Lower lobe of right lung (tissue), 2 donors: ENCODE measurements at regions not wholly inside any gene's neighbourhood (a gene's known extent, or its start where the extent isn't known, plus 50 kb on each side); places are given as distances from the start of the nearest gene placed in this dataset.

ENCODE experiments used
- ATAC-seq, 2 donors: fragments of 200-7000 bp; cut with Tn5 transposase; one replicate each; pipeline ENCODE4 v1.9.1; 2020 to 2022; ENCODE audit warnings: mild to moderate bottlenecking in 2 of 2, moderate library complexity in 2 of 2
- DNase-seq: peaks from one replicate; pipeline ENCODE4 v3.0.0-alpha.2; 2020
- H3K27ac ChIP-seq: fragments of 200-600 bp; one replicate; pipeline ENCODE4 v1.8.0; 2022
- H3K27me3 ChIP-seq: fragments of 200-600 bp; one replicate; pipeline ENCODE4 v1.8.0; 2022; ENCODE audit warnings: low read depth
- H3K36me3 ChIP-seq: fragments of 200-600 bp; one replicate; pipeline ENCODE4 v1.8.0; 2022; ENCODE audit warnings: mild to moderate bottlenecking
- H3K4me1 ChIP-seq: fragments of 200-600 bp; one replicate; pipeline ENCODE4 v1.8.0; 2022
- H3K4me3 ChIP-seq: fragments of 200-600 bp; one replicate; pipeline ENCODE4 v1.8.0; 2022; ENCODE audit warnings: mild to moderate bottlenecking
- H3K9me3 ChIP-seq: fragments of 200-600 bp; one replicate; pipeline ENCODE4 v1.8.0; 2022
- CTCF ChIP-seq: fragments of 200-600 bp; IDR thresholded peaks from one replicate; pipeline ENCODE4 v1.8.0; 2022; ENCODE audit warnings: antibody characterized with exemption, mild to moderate bottlenecking
- intact Hi-C: fragments of 100-400 bp; cut with DNase I; formaldehyde crosslinking; loops from one replicate; pipeline ENCODE4 v1.11.0; 2022
- donor health status: DM: no; HTN: yes; CAD: no; lungs with severe emphysema.

- Histone ChIP-seq H3K4me3 (no peak overlapping the region), H3K27ac (no peak overlapping the region), H3K9me3 (no peaks in the 10 kb centered on the region), H3K4me1 (no peaks in the 10 kb centered on the region), H3K36me3 (no peaks in the 10 kb centered on the region), H3K27me3 (no peaks in the 10 kb centered on the region)
- no peak for ATAC-seq
- no peak for TF ChIP-seq CTCF
- intact Hi-C loops, result no loop called here
- DNase-seq, result no peak
Measured at GRCh38 chr16:75918109-75918508, 191.8 kb upstream of the CPHXL start.

- no peak overlapping the region for H3K27ac ChIP-seq
- TF ChIP-seq CTCF, result no peak
Measured at GRCh38 chr16:75919664-75920063, 193.4 kb upstream of the CPHXL start.

GRCh38 chr16:75921281-75921680 lies 195.0 kb upstream of the CPHXL start:
- intact Hi-C loops, result no loop called here
- Histone ChIP-seq H3K4me3 (no peak overlapping the region), H3K36me3 (no peaks in the 10 kb centered on the region), H3K4me1 (no peaks in the 10 kb centered on the region), H3K27me3 (no peaks in the 10 kb centered on the region), H3K9me3 (no peaks in the 10 kb centered on the region), H3K27ac (no peak overlapping the region)
- DNase-seq (no peak), ATAC-seq (no peak)
- TF ChIP-seq CTCF, result no peak

More at GRCh38 chr16:75919664-75920063, 193.4 kb upstream of the CPHXL start:
- H3K36me3 ChIP-seq, result no peaks in the 10 kb centered on the region
- no peaks in the 10 kb centered on the region for H3K9me3 ChIP-seq
- ATAC-seq (no peak), DNase-seq (no peak)
- intact Hi-C loops, result no loop called here
- no peak overlapping the region for H3K4me3 ChIP-seq
- no peaks in the 10 kb centered on the region for H3K4me1 ChIP-seq
- no peaks in the 10 kb centered on the region for H3K27me3 ChIP-seq

DNA sequence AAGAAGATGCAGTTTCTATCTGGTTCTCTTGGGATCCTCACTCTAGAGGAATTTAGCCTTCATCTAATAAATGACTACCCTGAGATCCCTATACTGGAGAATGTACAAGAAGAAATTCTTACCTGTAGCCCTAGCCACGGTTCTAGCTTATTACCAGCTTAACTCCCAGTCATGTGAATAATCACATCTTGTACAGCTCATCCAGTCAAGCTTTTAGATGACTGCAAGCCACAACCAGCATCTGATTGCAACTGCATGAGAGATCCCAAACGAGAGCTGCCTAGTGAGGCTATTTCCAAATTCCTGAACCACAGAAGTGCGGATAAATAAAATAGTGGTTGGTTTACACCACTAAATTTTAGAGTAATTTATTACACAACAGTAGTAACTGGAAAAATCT lies 196.0 kb upstream of the CPHXL start:
- Histone ChIP-seq H3K4me3 (no peak overlapping the region), H3K27ac (no peak overlapping the region), H3K36me3 (no peaks in the 10 kb centered on the region), H3K4me1 (no peaks in the 10 kb centered on the region), H3K27me3 (no peaks in the 10 kb centered on the region), H3K9me3 (no peaks in the 10 kb centered on the region)
- no peak for TF ChIP-seq CTCF
- intact Hi-C loops, result no loop called here
- ATAC-seq (no peak), DNase-seq (no peak)

GRCh38 chr16:75924397-75924796 lies 198.1 kb upstream of the CPHXL start:
- Histone ChIP-seq H3K27ac (no peak overlapping the region), H3K4me3 (no peak overlapping the region), H3K4me1 (no peaks in the 10 kb centered on the region), H3K9me3 (no peaks in the 10 kb centered on the region), H3K36me3 (no peaks in the 10 kb centered on the region), H3K27me3 (no peaks in the 10 kb centered on the region)
- no peak for ATAC-seq
- TF ChIP-seq CTCF, result no peak
- no peak for DNase-seq
- intact Hi-C loops, result no loop called here

- intact Hi-C loops, result no loop called here
- no peak for DNase-seq
- H3K36me3 ChIP-seq, result no peaks in the 10 kb centered on the region
- no peaks in the 10 kb centered on the region for H3K9me3 ChIP-seq
- H3K4me1 ChIP-seq, result no peaks in the 10 kb centered on the region
- H3K27me3 ChIP-seq, result no peaks in the 10 kb centered on the region
- no peak overlapping the region for H3K4me3 ChIP-seq
- TF ChIP-seq CTCF, result no peak
- ATAC-seq, result no peak
- H3K27ac ChIP-seq, result no peak overlapping the region
Measured at GRCh38 chr16:75927810-75928209, 201.5 kb upstream of the CPHXL start.
